ENCODE measurements at regions not wholly inside any gene's neighbourhood (a gene's known extent, or its start where the extent isn't known, plus 50 kb on each side); places are given as distances from the start of the nearest gene placed in this dataset.

- DNase-seq (ENCODE audit: low read depth in 2 of 2): no peak
These were observed 110.4 kb upstream of the VRK2 start for GRCh38 chr2:57936216-57936615.

DNA sequence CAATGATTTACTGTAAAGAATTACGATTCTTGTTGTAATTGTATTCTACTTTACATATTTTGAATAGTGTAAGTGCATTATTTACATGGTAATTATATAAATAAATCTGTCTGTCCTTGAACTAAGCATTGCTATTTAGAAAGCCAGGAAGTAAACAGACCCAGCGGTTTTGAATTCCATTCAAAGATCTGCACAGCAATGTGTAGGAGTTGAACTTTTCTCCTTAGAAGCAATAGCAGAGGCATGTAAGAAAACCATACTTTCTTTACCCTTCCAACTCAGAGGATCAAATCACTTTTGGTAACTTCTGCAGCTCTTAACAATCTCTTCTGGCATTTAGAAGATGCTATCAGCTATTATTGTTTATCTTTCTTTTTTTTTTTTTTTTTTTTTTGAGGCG, 109.2 kb upstream of the VRK2 start:
- no peak for DNase-seq (ENCODE audit: low read depth in 2 of 2)

DNA sequence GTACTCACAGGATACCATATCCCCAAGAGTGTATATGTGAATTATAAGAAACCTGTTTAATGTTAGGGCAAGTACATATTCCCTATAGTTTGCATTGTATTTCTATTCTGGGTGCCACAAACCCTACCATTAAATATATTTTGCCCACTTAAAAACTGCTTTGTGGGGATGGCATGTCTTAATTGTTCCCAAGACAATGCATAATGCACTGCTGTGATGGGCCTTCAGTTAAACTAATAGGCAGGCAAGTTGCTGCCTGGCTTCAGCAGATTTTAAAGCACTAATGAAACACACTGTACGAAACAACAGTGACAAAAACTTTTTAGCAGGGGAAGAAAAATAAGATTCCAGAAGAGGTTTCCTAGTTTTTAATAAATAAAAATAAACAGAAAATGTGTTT, 104.8 kb upstream of the VRK2 start:
- no peak for DNase-seq (ENCODE audit: low read depth in 2 of 2)

DNA sequence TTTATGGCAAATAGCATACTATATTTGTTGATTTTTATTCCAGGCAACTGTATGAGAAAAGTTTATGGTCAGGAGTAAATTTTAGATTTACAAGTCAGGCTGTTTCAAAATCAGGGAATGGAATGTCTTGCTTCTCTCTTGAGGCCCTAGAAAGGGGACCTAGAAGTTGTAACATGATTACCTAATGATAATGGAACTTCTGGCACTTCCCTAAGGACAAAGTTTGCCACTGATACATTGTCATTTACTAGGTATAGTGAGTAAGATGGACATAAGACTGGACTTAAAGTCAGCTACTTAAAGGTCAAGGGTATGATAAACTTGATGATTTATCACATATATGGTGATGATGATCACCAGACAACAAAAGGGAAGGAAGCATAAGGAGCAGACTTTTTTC, 103.3 kb upstream of the VRK2 start:
- no peak for DNase-seq (ENCODE audit: low read depth in 2 of 2)

GRCh38 chr2:57947398-57947797, 99.2 kb upstream of the VRK2 start:
- DNase-seq (ENCODE audit: low read depth in 2 of 2): no peak

DNA sequence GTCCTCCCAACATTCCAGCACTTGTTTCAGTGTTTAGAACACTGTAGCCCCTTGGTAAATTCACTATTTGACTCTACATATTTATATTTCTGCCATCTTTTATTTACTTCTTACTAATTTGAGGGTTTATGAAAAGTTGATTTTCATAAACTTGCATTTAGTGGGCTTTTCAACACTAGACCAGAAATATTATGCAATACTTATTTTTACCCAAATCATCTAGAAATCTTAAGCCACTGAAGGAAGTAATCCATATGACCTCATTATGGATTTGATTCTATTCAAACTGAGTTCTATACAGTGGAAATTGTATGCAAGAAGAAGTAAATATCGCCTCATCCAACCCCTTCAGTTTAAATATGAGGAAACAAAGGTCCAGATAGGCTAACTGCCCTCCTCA, 92.6 kb upstream of the VRK2 start:
- DNase-seq (ENCODE audit: low read depth in 2 of 2): no peak

DNA sequence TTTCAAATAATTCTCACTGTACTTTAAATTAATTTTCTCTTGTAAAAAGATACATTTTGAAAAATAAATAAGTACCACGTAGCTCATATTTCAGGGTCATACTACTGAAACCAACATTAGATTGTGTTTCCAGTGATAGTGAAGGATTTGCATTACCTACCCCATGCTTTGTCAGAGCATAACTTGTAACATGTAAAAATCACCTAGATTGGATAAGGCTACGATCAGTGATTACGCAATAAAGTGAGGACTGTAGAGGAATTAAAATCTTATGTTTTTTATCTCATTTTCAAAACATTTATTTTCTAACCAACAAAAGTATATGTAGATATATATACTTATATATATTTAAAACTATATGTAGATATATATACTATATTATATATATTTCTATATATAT, 89.4 kb upstream of the VRK2 start:
- DNase-seq (ENCODE audit: low read depth in 2 of 2): no peak

GRCh38 chr2:57959390-57959789, 87.2 kb upstream of the VRK2 start:
- DNase-seq (ENCODE audit: low read depth in 2 of 2): no peak

GRCh38 chr2:57962861-57963260, 83.7 kb upstream of the VRK2 start:
- no peak for DNase-seq (ENCODE audit: low read depth in 2 of 2)

DNA sequence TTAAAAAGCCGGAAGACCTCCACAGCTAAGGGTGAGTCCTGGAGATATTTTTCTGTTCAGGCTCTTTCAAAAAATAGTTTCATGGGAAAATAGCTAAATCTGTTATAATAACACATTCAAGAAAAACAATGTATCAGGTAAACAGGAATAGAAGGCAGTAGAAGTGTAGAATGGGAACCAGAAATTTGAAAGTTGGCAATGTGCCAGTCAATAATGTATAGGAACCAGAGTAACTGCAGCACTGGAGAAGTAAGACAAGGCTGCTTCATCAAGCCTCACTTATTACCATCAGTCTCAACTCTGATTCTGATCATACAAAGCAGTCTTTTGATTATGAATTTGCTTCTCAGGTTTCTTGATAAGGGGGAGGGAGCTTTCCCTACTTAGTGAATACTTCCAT, 81.4 kb upstream of the VRK2 start:
- no peak for DNase-seq (ENCODE audit: low read depth in 2 of 2)

GRCh38 chr2:57965961-57966360, 80.6 kb upstream of the VRK2 start:
- no peak for DNase-seq (ENCODE audit: low read depth in 2 of 2)

- no peak for DNase-seq (ENCODE audit: low read depth in 2 of 2)
These were observed 72.9 kb upstream of the VRK2 start for GRCh38 chr2:57973621-57974186.

DNA sequence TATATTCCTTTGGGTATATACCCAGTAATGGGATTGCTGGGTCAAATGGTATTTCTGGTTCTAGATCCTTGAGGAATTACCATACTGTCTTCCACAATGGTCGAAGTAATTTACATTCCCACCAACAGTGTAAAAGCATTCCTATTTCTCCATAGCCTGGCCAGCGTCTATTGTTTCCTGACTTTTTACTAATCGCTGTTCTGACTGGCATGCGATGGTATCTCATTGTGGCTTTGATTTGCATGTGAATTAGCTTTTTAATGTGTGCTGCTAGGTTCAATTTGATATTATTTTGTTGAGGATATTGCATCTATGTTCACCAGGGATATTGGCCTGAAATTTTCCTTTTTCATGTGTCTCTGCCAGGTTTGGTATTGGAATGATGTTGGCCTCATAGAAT, 67.4 kb upstream of the VRK2 start:
- no peak for DNase-seq (ENCODE audit: low read depth in 2 of 2)

DNA sequence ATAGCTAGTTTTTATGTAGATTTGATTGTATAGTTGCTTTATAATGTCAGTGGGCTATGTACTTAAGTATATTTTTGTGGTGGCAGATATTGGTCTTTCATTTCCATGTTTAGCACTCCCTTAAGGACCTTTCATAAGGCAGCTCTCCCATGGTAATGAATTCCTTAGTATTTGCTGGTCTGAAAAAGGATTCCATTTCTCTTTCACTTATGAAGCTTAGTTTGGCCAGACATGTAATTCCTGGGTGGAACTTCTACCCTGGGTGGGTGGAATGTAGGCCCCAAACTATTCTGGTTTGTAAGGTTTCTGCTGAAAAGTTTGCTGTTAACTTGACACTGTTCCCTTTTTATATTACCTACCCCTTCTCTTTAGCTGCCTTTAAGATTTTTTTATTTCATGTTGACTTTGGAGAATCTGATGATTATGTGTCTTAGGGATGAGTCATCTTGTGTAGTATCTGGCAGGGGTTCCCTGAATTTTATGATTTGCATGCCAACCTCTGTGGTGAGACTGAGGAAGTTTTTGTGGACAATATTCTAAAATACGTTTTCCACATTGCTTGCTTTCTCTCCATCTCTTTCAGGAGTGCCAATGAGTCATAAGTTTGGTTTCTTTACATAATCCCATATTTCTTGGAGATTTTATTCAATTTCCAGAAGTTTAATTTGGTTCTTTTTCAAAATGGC, 65.4 kb upstream of the VRK2 start:
- no peak for DNase-seq (ENCODE audit: low read depth in 2 of 2)

DNA sequence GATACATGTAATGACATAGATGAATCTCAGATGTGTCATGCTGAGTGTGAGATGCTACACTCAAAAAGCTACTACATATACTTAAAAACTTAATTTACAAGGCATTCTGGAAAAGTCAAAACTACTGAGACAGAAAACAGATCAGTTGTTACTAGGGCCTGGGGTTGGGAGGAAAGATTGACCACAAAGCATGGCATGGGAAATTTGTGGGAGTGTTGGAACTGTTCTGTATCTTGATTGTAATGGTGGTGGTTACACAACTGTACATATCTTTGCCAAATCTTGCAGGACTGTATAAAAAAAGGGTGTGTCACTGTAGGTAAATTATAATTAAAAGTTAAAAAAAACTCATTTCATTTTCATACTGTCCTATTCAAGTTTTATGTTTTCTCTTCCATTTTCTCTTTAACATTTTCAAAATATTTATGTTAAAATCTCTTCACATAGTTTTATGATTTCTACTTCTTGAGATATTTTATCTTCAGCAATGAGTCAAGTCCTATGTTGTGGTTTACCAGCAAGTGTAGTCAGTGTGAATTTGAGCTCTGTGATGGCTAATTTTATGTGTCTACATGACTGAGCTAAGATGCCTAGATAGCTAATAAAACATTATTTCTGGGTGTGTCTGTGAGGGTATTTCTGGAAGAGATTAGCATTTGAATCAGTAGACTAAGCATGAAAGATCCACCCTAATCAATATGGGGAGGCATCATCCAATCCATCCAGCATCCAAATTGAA, 58.6 kb upstream of the VRK2 start:
- no peak for DNase-seq (ENCODE audit: low read depth in 2 of 2)

GRCh38 chr2:57990118-57990725, 56.4 kb upstream of the VRK2 start:
- no peak for DNase-seq (ENCODE audit: low read depth in 2 of 2)

All from stimulated activated CD8-positive, alpha-beta memory T cell treated with anti-CD3 and anti-CD28 coated beads, Interleukin-15, amount 100 ng/mL, for 4 hours (primary cell).